Nephron progenitor cell (in vitro differentiated cells): ENCODE measurements at regions not wholly inside any gene's neighbourhood (a gene's known extent, or its start where the extent isn't known, plus 50 kb on each side); places are given as distances from the start of the nearest gene placed in this dataset.

ENCODE experiments used
- DNase-seq: peaks from one replicate; pipeline ENCODE4 v3.0.0; 2021
- H3K27ac Mint-ChIP-seq: 2 replicates; pipeline ENCODE4 v1.8.0; 2021; ENCODE audit warnings: mild to moderate bottlenecking, moderate library complexity, mixed read lengths
- H3K27me3 Mint-ChIP-seq: 2 replicates; pipeline ENCODE4 v1.8.0; 2021; ENCODE audit warnings: mild to moderate bottlenecking, low read depth, mixed read lengths; ENCODE audit not compliant: poor library complexity
- H3K36me3 Mint-ChIP-seq: 2 replicates; pipeline ENCODE4 v1.8.0; 2021; ENCODE audit warnings: low read depth, mixed read lengths
- H3K4me1 Mint-ChIP-seq: 2 replicates; pipeline ENCODE4 v1.8.0; 2021; ENCODE audit warnings: mixed read lengths
- H3K4me3 Mint-ChIP-seq: 2 replicates; pipeline ENCODE4 v1.8.0; 2021; ENCODE audit warnings: mild to moderate bottlenecking, moderate library complexity, mixed read lengths
- H3K9me3 Mint-ChIP-seq: 2 replicates; pipeline ENCODE4 v1.8.0; 2021; ENCODE audit warnings: mild to moderate bottlenecking, moderate library complexity, mixed read lengths
- CTCF ChIP-seq: fragments of 200-600 bp; sonication (generic); IDR thresholded peaks from 2 replicates; pipeline ENCODE4 v1.5.0; 2021; ENCODE audit warnings: antibody characterized with exemption

GRCh38 chr14:30185832-30186231 is 258.2 kb upstream of the PRKD1 start:
- Mint-ChIP-seq H3K9me3 (no peaks in the 10 kb centered on the region), H3K36me3 (no peaks in the 10 kb centered on the region), H3K4me3 (no peak overlapping the region), H3K4me1 (no peaks in the 10 kb centered on the region), H3K27ac (no peak overlapping the region), H3K27me3 (no peaks in the 10 kb centered on the region)
- peak; percentile 19 for TF ChIP-seq CTCF
- no peak for DNase-seq

- H3K4me1 Mint-ChIP-seq = no peaks in the 10 kb centered on the region
- peaks cover 2% of the 10 kb centered on the region for H3K27me3 Mint-ChIP-seq
- no peaks in the 10 kb centered on the region for H3K36me3 Mint-ChIP-seq
- H3K4me3 Mint-ChIP-seq = no peak overlapping the region
- DNase-seq = no peak
- no peaks in the 10 kb centered on the region for H3K9me3 Mint-ChIP-seq
- no peak overlapping the region for H3K27ac Mint-ChIP-seq
- TF ChIP-seq CTCF = no peak
Measured at GRCh38 chr14:30191639-30192279, 264.1 kb upstream of the PRKD1 start.

DNA sequence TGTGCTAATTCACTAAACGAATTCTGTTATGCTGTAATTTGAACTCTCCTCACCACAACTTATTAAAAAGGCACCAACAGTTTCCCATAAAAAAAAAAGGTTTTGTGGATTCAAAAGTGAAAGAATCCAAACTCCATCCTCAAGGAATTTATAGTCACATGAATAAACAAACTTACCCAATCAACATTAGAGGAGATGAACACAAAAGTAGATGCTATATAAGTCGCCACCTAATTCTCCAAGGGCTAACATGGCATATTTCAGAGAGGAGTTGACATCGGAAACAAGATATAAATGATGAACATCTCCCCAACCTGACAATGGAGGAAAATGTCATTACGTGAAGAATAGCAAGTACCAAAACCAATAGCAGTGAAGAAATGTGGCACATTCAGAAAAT is 265.5 kb upstream of the PRKD1 start:
- no peak for TF ChIP-seq CTCF
- H3K9me3 Mint-ChIP-seq = no peaks in the 10 kb centered on the region
- no peak for DNase-seq
- H3K27me3 Mint-ChIP-seq = peaks cover 2% of the 10 kb centered on the region
- no peak overlapping the region for H3K27ac Mint-ChIP-seq
- H3K4me1 Mint-ChIP-seq = no peaks in the 10 kb centered on the region
- H3K36me3 Mint-ChIP-seq = no peaks in the 10 kb centered on the region
- H3K4me3 Mint-ChIP-seq = no peak overlapping the region

DNA sequence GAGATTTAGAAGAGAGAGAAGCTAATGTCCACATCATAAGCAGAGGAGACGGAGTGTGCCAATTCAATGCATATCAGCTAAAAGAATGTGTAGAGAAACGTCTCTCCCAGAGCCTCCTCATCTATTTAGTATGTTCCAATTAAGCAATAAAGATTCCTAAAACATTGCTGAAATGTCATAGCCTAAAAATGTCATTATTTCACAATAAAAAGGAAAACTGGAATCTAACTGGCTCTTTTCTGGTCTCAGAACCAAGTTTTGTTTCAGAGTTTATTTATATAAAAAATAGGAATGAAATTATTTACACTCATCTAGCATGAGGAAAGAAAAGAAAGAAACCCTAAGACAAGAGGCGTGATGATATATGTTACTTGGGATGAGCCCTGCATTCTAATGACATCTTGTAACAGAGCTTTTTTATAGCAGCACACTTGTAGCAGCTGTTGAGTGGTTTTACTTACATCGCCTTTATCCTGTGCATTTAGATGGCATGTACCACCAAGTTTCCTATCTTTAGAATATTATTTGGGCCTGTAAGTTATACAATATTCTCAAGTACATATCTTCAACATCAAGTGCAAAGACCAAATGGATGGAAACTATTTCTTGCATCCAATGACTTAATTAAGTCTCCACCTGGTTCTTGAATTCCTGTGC is 266.3 kb upstream of the PRKD1 start:
- no peaks in the 10 kb centered on the region for H3K36me3 Mint-ChIP-seq
- no peaks in the 10 kb centered on the region for H3K9me3 Mint-ChIP-seq
- H3K27me3 Mint-ChIP-seq = peaks cover 2% of the 10 kb centered on the region
- TF ChIP-seq CTCF = no peak
- H3K27ac Mint-ChIP-seq = no peak overlapping the region
- H3K4me3 Mint-ChIP-seq = no peak overlapping the region
- H3K4me1 Mint-ChIP-seq = no peaks in the 10 kb centered on the region
- no peak for DNase-seq

DNA sequence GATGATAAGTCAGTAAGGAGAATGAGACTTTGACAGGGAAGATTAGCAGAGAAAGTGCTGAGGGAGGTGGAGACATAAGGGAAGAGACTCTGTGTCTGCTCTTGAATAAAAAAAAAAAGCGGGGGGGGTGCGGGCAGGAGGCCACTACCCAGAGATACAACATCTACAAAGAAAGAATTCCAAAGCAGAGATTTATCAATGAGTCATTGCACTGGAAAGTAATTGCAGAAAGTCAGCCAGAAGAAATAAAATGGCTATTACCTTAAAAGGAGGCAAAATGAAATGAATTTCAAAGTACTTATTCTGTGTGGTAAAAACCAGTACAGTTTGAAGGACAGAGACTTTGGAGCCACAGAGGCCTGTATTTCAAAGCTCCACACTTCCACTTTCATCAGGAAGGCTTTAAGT is 267.1 kb upstream of the PRKD1 start:
- no peaks in the 10 kb centered on the region for H3K9me3 Mint-ChIP-seq
- H3K4me1 Mint-ChIP-seq = no peaks in the 10 kb centered on the region
- no peak for DNase-seq
- TF ChIP-seq CTCF = no peak
- no peak overlapping the region for H3K4me3 Mint-ChIP-seq
- H3K27ac Mint-ChIP-seq = no peak overlapping the region
- peaks cover 2% of the 10 kb centered on the region for H3K27me3 Mint-ChIP-seq
- no peaks in the 10 kb centered on the region for H3K36me3 Mint-ChIP-seq

- H3K9me3 Mint-ChIP-seq = no peaks in the 10 kb centered on the region
- no peak overlapping the region for H3K27ac Mint-ChIP-seq
- H3K4me3 Mint-ChIP-seq = no peak overlapping the region
- no peaks in the 10 kb centered on the region for H3K36me3 Mint-ChIP-seq
- no peak for DNase-seq
- no peaks in the 10 kb centered on the region for H3K4me1 Mint-ChIP-seq
- peaks cover 2% of the 10 kb centered on the region for H3K27me3 Mint-ChIP-seq
- no peak for TF ChIP-seq CTCF
Measured at GRCh38 chr14:30195941-30196340, 268.3 kb upstream of the PRKD1 start.
